Fibroblast of mammary gland (primary cell): ENCODE measurements at regions not wholly inside any gene's neighbourhood (a gene's known extent, or its start where the extent isn't known, plus 50 kb on each side); places are given as distances from the start of the nearest gene placed in this dataset.
"Not testable (repeated sequence)": the region's sequence is repeated elsewhere in the genome, so short reads cannot be mapped to it uniquely, and the experiment has no call there.

ENCODE experiments used
- DNase-seq: peaks from one replicate; pipeline ENCODE4 v3.0.0-alpha.2; 2010; ENCODE audit warnings: low read depth
- H3K4me3 ChIP-seq: 2 replicates; pipeline ENCODE4 v1.5.1; 2011; ENCODE audit warnings: low read depth, mild to moderate bottlenecking, low read length, moderate library complexity; ENCODE audit not compliant: control insufficient read depth
- CTCF ChIP-seq: conservative IDR thresholded peaks from 2 replicates; pipeline ENCODE4 v1.5.1; 2011; ENCODE audit warnings: low read depth, low read length, inconsistent platforms; ENCODE audit not compliant: control insufficient read depth, insufficient read depth

GRCh38 chr14:44613061-44613712 is 106.1 kb upstream of the FSCB start:
- no peak overlapping the region for H3K4me3 ChIP-seq
- no peak for DNase-seq
- no peak for TF ChIP-seq CTCF

GRCh38 chr14:44612002-44612401 is 104.9 kb upstream of the FSCB start:
- no peak overlapping the region for H3K4me3 ChIP-seq
- DNase-seq: no peak
- TF ChIP-seq CTCF: no peak

GRCh38 chr14:44609876-44610510 is 102.9 kb upstream of the FSCB start:
- TF ChIP-seq CTCF: no peak
- no peak for DNase-seq
- H3K4me3 ChIP-seq: no peak overlapping the region

GRCh38 chr14:44609201-44609600 is 102.1 kb upstream of the FSCB start:
- no peak overlapping the region for H3K4me3 ChIP-seq
- no peak for DNase-seq
- no peak for TF ChIP-seq CTCF

GRCh38 chr14:44607701-44608100 is 100.6 kb upstream of the FSCB start:
- no peak overlapping the region for H3K4me3 ChIP-seq
- no peak for DNase-seq
- no peak for TF ChIP-seq CTCF

GRCh38 chr14:44606576-44606975 is 99.5 kb upstream of the FSCB start:
- DNase-seq: no peak
- no peak overlapping the region for H3K4me3 ChIP-seq
- no peak for TF ChIP-seq CTCF

- not testable (repeated sequence) for DNase-seq, H3K4me3 ChIP-seq
Measured at GRCh38 chr14:44601266-44601665, 94.2 kb upstream of the FSCB start.
